ENCODE measurements at regions not wholly inside any gene's neighbourhood (a gene's known extent, or its start where the extent isn't known, plus 50 kb on each side); places are given as distances from the start of the nearest gene placed in this dataset.

DNA sequence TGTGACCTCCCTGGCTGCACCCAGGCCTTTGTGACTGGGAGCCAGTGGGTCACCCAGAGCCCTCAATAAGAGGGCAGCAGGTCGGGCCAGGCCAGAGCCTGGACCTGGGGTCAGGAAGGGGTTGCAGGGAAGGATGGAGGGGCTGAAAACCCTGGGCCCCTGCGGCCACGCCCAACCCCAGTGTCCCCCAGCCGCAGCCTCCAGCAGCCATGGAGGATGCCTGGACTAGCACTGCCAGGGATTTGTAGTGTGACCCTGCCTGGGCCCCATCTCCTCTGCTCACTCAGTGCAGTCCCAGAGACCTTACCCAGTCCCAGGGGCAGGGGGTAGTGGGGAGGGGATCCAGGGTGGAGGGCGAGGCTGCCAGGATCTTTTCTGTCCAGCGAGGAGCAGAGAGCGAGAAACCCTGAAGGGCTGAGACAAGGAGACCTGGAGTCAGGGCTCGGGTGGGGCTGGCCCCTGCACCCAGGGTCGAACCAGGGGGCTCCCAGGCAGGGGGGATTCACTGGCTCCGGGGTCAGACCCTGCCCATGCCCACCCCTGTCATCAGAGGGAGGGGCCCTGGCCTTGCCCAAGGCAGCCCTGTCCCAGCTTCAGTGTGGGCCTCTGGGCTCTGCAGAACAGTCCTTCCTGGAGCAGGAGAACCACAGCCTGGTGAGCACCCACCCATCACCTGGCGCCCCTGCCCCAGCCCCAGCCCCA lies 187.5 kb downstream of the IGLL1 start:
- DNase-seq (ENCODE audit: low read depth): no peak
- in situ Hi-C loops (cut with HindIII; ENCODE audit: low pct_unique_long_range_greater_than_20kb, low sequenced_read_pairs): no loop called here

DNA sequence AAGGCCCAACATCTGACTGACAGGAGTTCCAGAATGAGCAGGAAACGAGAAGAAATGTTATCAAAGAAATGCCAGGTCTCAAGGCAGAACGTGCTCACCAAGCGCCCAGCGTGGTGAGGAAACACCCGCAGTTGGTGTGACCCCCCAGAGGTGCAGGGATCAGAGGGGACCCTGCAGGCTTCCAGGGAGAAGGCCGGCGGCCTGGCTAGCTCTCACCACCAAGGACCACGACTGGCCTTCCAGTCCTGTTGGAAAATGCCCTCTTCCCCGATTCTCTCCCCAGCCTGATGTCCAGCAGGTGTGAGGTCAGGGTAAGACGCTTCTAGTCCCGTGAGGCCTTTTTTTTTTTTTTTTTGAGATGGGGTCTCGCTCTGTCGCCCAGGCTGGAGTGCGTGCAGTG lies 189.1 kb downstream of the IGLL1 start:
- no peak for DNase-seq (ENCODE audit: low read depth)
- in situ Hi-C loops (cut with HindIII; ENCODE audit: low pct_unique_long_range_greater_than_20kb, low sequenced_read_pairs): no loop called here

DNA sequence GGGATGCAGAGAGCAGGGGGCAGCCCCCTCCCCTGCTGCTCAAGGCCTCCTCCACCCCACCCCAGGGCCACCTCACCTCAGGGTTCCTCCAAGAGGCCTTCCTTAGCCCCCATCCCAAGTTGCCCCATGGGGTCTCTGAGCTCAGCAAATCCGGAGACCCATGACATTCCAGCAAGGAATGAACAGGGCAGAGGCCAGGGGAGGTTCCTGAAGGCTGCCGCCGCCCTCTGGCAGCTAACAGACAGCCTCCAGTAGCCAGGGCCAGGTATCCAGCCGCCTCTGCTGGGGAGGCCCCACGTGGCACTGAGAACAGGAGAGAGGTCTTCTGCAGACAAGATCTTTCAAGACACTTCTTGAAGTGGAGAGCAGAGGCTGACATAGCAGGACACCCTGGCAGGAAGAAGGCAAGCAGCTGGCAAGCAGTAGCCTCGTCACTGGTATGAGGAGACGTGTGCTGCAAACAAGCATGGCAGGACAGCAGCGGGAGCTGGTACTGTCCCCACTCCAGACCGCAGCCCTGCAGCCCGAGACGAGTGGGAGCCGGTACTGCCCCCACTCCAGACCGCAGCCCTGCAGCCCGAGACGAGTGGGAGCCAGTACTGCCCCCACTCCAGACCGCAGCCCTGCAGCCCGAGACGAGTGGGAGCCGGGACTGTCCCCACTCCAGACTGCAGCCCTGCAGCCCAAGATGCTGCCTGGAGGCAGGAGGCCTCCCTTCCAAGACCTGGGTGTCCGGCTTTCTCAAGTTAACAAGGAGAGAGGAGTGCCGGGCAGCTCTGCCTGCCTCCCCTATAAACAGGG lies 190.6 kb downstream of the IGLL1 start:
- in situ Hi-C loops (cut with HindIII; ENCODE audit: low pct_unique_long_range_greater_than_20kb, low sequenced_read_pairs): no loop called here
- no peak for DNase-seq (ENCODE audit: low read depth)

DNA sequence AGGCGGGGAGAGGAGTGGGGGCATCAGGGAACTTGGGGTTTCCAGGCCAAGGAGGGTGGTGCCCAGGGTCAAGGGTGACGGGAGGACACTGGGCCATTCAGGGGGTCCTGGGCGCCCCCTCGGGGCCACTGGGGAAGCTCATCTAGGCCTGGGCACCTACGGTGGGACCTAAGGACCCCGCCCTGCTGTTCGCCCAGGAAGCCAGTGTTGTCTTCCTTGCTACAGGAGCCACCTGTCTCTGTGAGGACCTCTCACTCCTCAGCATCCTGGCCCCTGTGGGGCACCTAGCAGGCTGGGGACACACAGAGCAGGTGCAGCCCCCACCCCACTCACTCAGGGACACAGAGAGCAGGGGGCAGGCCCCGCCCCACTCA lies 191.6 kb downstream of the IGLL1 start:
- in situ Hi-C loops (cut with HindIII; ENCODE audit: low pct_unique_long_range_greater_than_20kb, low sequenced_read_pairs): no loop called here
- no peak for DNase-seq (ENCODE audit: low read depth)

DNA sequence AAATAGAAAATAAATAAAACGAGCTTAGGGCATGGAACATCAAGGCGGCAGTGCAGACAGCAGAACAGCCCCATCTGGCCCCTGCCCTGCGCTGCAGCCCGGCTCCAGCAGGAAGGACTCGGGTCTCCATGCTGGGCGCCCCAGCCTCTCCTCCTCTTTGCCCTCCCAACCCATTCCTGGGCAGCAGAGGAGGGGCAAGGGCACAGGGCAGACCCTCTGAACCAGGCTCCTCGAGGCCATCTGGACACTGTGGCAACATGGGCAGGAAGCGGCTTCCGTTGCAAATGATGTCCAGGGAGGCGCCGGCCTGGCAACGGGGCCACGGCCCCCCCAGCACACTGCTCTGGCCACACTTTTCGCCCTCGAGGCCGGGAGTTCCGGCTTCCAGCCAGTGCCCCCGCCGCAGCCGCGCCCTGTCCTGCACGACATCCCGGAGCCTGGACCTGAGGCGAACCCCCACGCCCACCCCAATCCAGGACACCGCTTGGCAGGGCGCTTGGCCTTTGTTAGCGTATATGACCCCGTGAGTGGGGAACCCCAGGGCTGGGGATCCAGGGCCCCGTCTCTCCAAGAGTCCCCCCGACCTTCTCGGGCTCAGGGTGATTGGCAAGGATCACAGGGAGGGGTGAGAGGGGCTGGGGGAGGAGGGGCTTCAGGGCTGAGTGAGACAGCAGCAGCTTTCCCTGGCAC lies 192.1 kb downstream of the IGLL1 start:
- in situ Hi-C loops (cut with HindIII; ENCODE audit: low pct_unique_long_range_greater_than_20kb, low sequenced_read_pairs): no loop called here
- DNase-seq (ENCODE audit: low read depth): no peak

DNA sequence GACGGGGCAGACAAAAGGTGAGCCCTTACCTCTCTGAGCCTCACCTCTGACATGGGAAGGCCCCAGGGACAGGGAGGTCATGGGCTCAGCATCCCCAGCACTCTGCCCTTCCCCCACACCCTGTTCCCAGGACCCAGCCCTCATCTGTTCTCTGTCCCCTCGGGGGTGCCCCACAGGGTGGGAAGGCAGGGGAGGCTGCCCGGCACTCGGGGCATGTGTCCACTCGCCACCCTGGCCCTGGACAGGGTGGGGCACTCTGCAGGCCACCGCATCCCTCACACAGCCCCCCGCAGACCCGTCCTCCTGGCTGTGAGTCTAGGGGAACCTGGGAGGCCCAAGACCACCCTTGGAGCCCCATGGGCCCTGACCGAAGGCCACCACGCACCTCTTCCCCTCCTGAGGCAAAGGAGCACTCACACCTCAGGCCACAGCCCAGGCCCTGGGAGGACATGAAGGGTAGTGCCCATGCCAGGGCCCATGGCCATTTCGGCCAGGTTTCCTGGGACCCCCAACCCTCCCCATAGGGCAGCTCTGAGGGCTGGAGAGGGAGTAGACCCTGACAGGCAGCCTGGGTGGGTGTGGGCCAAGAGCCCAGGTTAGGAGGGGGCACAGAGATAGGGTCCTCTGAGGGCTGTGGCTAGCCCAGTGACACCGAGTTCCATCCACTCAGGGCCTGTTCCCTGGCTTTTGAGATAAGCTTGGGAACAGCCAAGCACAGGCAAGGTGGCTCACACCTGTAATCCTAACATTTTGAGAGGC lies 193.1 kb downstream of the IGLL1 start:
- in situ Hi-C loops (cut with HindIII; ENCODE audit: low pct_unique_long_range_greater_than_20kb, low sequenced_read_pairs): no loop called here
- DNase-seq (ENCODE audit: low read depth): no peak

DNA sequence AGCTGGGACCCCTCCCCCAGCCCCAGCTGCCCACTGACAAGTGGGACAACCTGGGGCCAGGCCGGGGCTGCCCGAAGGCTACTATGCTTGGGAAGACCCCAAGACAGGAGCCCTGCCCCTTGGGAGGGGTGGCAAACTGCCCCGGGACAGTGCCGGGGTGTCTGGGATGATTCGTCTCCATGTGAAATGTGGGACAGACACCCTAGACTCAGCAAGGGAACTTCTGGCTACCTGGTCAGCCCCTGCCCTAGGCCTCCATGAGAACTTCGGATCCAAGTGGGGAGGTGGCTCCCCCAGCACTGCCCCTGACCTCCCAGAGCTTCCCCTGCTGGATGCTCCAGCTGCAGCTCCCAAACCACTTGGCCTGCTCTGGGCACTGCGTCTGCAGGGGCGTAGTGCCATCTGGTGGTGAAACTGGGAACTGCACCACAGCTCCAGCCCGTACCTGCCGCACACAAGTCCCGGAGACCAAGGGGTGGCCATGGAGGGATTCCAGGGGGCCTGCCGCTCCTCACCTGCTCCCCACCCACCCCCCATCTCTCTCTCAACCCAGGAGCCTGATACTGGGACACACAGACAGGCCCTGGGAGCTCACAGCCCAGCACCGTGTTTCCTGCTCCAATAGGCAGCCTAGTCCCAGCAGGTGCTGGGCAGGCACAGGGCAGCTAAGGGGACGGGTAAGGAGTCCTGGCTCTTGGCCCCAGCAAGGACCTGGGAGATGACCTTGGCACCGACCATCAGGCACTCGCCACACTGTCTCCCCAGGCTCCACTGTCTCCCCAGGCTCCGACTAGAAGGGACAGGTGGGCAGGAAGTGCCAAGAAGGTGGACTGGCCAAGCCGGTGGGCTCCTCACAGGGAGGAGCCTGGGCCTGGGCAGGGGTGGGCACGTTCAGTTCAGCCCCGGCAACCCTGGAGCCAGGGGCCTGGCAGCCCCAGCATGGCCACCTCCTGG lies 194.1 kb downstream of the IGLL1 start:
- in situ Hi-C loops (cut with HindIII; ENCODE audit: low pct_unique_long_range_greater_than_20kb, low sequenced_read_pairs): no loop called here
- peak; percentile 70 for DNase-seq (ENCODE audit: low read depth)

DNA sequence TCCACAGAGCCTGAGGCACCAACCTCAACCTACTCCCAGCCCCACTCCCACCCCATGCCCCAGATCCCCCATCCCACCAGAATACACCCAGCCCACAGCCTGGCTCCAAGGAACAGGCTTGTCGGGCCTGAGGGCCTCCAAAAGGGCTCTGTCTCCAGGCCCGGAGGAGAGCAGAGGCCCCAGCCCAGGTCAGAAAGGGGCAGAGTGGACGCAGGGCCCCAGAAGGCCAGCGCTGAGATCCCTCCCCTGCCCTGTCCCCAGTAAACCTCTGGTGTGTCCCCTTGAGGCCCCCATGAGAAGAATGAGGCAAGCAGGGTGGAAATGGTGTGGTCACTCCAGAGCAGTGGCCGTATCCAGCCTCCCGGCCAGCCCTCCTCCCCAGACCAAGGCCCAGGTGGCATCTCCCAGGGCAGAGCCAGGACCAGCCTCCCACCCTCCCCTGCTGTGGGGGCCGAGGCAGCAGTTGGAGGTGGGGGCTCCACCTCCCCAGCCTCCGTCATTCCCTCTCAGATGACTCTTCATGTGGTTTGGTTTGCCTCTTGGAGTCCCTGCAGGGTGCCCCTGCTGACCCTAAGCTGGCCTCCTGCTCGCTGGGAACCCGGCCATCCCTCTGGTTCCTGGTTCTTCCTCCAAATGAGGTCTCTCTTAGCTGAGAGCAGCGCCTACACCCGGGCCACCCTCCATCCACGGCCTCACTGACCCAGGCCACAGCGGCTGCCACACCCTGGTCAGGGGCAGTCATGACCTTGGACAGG lies 195.0 kb downstream of the IGLL1 start:
- in situ Hi-C loops (cut with HindIII; ENCODE audit: low pct_unique_long_range_greater_than_20kb, low sequenced_read_pairs): no loop called here

DNA sequence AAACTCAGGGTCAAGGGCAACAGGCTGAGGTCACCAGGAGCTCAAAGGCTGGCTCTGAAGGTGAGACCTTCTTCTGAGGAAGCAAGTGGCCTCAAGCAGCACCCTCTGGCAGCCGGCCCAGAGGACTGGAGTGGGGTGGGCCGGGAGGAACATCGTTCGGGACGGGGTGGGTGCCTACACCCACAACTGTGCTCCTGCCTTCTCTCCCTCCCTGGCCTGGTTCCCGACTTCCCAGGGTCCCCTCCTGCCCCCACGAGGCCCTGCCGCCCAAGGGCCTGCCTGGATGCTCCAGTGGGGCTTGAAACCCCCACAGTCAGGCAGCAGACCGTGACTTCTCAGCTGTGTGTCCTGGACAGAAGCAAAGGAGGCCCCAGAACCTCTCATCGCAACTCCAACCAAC lies 195.7 kb downstream of the IGLL1 start:
- in situ Hi-C loops (cut with HindIII; ENCODE audit: low pct_unique_long_range_greater_than_20kb, low sequenced_read_pairs): no loop called here
- no peak for DNase-seq (ENCODE audit: low read depth)

More for the DNA sequence above, 195.0 kb downstream of the IGLL1 start:
- no peak for DNase-seq (ENCODE audit: low read depth)

DNA sequence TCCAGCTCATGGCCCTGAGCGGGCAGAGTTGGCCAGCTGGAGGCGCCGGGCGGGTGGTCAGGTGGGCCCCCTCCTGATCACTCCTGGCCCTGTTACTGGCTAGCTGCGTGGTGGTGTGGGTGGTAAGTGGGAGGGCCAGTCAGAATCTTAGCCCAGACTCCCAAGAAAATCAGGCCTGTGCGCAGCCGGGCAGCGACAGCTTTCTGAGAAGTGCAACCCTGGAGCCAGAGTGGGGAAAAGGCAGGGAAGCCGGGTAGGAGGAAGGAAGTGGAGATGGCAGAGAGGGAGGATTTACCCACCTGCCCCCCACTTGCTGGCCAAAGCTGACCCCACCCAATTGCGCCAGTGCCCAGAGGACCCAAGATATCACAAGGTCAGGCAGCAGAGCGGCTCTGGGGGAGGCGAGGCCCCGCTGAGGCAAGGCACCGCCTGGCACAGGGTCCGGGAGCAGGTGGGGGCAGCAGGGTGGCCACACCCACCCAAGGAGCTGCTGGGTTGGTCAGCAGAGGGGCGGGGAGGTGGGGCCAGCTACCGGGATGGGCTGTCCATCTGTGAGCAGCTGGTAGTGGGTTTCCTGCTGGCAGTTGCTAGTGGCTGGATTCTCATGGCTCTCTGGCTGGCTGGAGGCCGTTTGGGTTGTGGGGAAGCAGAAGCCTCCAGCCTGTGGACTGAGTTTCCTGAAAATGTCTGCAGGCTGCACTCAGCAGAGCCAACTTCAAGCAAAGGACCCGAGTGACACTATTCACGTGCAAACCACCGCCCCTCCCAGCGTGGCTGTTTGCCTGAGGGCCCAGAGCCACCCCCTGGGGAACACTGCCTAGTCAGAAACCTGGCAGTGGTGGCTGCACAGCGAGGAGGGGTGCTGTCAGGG lies 196.4 kb downstream of the IGLL1 start:
- in situ Hi-C loops (cut with HindIII; ENCODE audit: low pct_unique_long_range_greater_than_20kb, low sequenced_read_pairs): no loop called here
- DNase-seq (ENCODE audit: low read depth): no peak

DNA sequence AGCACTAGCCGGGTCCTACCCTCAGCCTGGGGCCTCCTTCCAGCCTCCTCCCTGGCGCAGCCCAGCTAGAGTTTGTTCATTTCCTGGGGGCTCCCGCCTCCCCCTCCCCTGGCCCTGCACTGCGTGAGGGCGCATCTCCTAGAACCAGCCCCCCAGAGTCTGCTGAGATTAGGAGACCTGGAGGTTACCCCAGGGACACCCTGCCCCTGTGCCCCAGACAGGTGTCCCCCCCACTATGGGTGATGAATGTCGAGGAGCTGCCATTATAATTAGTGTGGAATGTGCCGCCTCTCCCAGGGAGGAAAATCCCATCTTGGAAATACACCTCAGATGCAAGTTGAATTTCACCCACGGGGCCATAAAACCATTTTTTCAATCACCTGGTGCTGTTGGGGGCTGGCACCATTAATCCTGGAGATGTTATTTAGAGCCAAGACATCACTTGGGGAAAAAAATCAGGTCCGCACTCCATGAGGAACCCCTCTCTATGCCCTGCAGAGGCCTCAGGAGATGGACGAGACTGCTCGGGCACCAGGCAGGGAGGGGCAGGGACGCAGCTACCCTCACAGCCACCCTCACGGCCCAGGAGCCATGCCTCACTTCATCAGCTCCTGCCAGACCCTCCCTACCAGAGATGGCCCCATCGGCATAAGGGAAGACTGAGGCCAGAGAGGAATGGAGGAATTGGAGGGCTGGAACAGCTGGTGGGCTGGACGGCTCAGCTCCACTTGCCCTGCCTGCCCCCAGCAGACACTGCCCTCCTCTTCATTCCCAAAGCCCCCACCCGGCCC lies 197.5 kb downstream of the IGLL1 start:
- in situ Hi-C loops (cut with HindIII; ENCODE audit: low pct_unique_long_range_greater_than_20kb, low sequenced_read_pairs): no loop called here
- no peak for DNase-seq (ENCODE audit: low read depth)

DNA sequence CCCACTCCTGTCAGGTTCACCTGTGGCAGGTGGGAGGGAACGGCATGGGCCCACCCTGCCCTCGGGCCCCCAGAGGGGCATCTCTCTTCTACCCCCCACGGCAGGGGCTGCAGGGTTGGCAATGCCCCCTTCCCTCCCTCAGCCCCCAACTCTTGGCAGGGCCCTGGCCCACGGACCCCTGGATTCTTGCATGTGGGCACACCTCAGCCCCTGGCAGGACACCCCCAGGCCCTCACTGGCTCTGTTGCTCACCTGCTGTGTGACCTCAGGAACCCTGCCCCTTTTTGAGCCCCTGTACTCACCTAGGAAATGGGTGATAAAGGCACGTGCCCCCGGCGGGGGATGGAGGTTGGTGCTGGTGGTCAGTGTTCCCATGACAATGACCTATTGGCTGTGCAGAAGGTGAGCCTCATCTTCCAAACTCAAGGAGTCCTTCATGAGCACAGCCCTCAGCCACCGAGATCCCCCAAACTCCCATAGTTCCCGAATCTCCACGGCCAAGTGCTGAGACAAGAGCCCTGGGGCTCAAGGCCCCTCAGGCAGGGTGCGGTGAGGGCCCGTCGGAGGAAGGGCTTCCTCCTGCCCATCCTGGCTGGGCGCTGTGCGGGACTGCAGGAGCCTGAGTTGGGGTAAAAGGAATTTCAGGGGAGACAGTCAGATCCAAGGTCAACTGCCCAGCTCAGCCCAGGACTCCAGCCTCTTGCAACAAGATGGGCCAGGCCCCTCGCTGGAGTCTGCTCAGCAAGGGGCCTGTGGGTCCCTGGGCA lies 198.2 kb downstream of the IGLL1 start:
- in situ Hi-C loops (cut with HindIII; ENCODE audit: low pct_unique_long_range_greater_than_20kb, low sequenced_read_pairs): no loop called here
- no peak for DNase-seq (ENCODE audit: low read depth)

DNA sequence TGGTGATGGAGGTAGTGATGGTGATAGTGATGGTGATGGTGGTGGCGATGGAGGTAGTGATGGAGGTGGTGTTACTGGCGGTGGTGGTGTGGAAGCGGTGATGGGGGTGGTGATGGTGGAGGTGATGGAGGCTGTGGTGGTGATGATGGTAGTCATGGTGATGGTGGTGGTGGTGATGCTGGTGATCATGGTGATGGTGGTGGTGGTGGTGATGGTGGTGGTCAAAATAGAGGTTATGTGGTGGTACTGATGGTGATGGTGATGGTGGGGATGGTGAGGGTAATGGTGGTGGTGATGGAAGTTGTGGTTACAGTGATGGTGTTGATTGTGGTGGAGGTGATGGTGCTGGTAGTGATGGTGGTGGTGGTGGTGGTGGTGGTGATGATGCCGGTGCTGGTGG lies 199.2 kb downstream of the IGLL1 start:
- DNase-seq (ENCODE audit: low read depth): no peak
- in situ Hi-C loops (cut with HindIII; ENCODE audit: low pct_unique_long_range_greater_than_20kb, low sequenced_read_pairs): no loop called here

DNA sequence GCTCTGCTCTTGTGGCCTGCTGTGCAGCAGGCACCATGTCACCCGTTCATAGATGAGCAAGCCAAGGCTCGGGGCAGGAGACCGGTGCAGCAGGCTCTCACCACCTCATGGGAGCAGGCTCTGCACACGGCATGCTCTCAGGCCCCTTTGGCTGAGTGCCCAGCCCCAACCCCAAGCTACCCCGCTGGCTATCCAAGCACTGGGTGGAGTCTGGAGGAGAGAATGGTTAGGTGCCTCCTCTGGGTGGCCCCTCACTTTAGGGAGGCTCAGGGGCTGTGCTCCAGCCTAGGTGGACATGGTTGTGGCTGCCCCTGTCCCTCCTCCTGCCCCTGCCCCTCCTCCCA lies 199.9 kb downstream of the IGLL1 start:
- DNase-seq (ENCODE audit: low read depth): no peak
- in situ Hi-C loops (cut with HindIII; ENCODE audit: low pct_unique_long_range_greater_than_20kb, low sequenced_read_pairs): no loop called here
